Liver (tissue), 3 donors: ENCODE measurements at regions not wholly inside any gene's neighbourhood (a gene's known extent, or its start where the extent isn't known, plus 50 kb on each side); places are given as distances from the start of the nearest gene placed in this dataset.

Source experiments
- ATF3 ChIP-seq: IDR thresholded peaks from 2 replicates; pipeline ENCODE4 v1.6.1; 2016; ENCODE audit warnings: antibody characterized with exemption
- CTCF ChIP-seq: fragments of 150-350 bp; IDR thresholded peaks from 2 replicates; pipeline ENCODE4 v1.5.1; 2017; ENCODE audit warnings: improper control_type of control experiment, low read depth, low read length; ENCODE audit not compliant: missing input control
- EGR1 ChIP-seq, 2 donors: IDR thresholded peaks; 2 replicates each; pipeline ENCODE4 v1.6.1; 2016 to 2018; ENCODE audit warnings: antibody characterized with exemption in 2 of 2, low read depth in 2 of 2
- GABPA ChIP-seq, 2 donors: IDR thresholded peaks in 1 of 2; conservative IDR thresholded peaks in 1 of 2; 2 replicates each; pipeline ENCODE4 v1.6.1; 2016; ENCODE audit warnings: antibody characterized with exemption in 2 of 2, mild to moderate bottlenecking in 1 of 2, moderate library complexity in 1 of 2
- MAX ChIP-seq: IDR thresholded peaks from 2 replicates; pipeline ENCODE4 v1.6.1; 2016; ENCODE audit warnings: antibody characterized with exemption
- RAD21 ChIP-seq, 2 donors: IDR thresholded peaks; 2 replicates each; pipeline ENCODE4 v1.6.1; 2016; ENCODE audit warnings: antibody characterized with exemption in 2 of 2, mild to moderate bottlenecking in 2 of 2
- SP1 ChIP-seq: IDR thresholded peaks from 2 replicates; pipeline ENCODE4 v1.6.1; 2018; ENCODE audit warnings: antibody characterized with exemption, mild to moderate bottlenecking
- donor health status: healthy.
- donor health status: healthy.

GRCh38 chr5:145293716-145294115 is 541.4 kb downstream of the PRELID2 start:
- TF ChIP-seq ATF3: no peak
- TF ChIP-seq CTCF: no peak
- TF ChIP-seq MAX: no peak
- TF ChIP-seq GABPA (IDR thresholded peaks at IDR 0.05 in 1 of 2, conservative IDR thresholded peaks at IDR 0.05 in 1 of 2): no peak
- no peak for TF ChIP-seq RAD21 (IDR thresholded peaks at IDR 0.05)
- TF ChIP-seq EGR1 (IDR thresholded peaks at IDR 0.05; ENCODE audit: low read depth in 2 of 2): no peak
- TF ChIP-seq SP1: no peak
